H1 (cell line): ENCODE measurements at regions not wholly inside any gene's neighbourhood (a gene's known extent, or its start where the extent isn't known, plus 50 kb on each side); places are given as distances from the start of the nearest gene placed in this dataset.

Experiments used
- CTCF ChIA-PET: fragments of 300-600 bp; sonication (Branson Sonifier 250); formaldehyde crosslinking; loops from one replicate; lab custom pipeline; 2021; ENCODE audit not compliant: partially characterized antibody; lab: Charles Lee
- POLR2A ChIA-PET: fragments of 300-600 bp; sonication (Branson Sonifier 250); formaldehyde crosslinking; loops from one replicate; lab custom pipeline; 2021; ENCODE audit warnings: inconsistent platforms; ENCODE audit not compliant: partially characterized antibody; lab: Charles Lee
- DNase-seq, 2 experiments: peaks; one replicate each; pipeline versions ENCODE4 v3.0.0 to v3.0.0-alpha.2; 2010 to 2022; ENCODE audit warnings: low spot score in 2 of 2, low read depth in 1 of 2, mixed read lengths in 1 of 2
- FAIRE-seq: peaks from 2 replicates; lab custom pipeline; 2011; peaks lifted over from hg19 to GRCh38; lab: Jason Lieb, UNC
- H2AFZ ChIP-seq: 2 replicates; pipeline ENCODE4 v1.8.1; 2012; ENCODE audit warnings: low read length, inconsistent platforms
- H2AK5ac ChIP-seq: 2 replicates; pipeline ENCODE4 v1.6.1; 2013; ENCODE audit warnings: low read depth, low read length
- H2BK120ac ChIP-seq: replicated peaks from 2 replicates; pipeline ENCODE3; 2013; ENCODE audit warnings: low read depth, low read length, inconsistent platforms
- H2BK12ac ChIP-seq: 2 replicates; pipeline ENCODE4 v1.6.1; 2013; ENCODE audit warnings: low read depth, low read length
- H2BK15ac ChIP-seq: 2 replicates; pipeline ENCODE4 v1.6.1; 2013; ENCODE audit warnings: low read length
- H2BK20ac ChIP-seq: 2 replicates; pipeline ENCODE4 v1.6.1; 2013; ENCODE audit warnings: low read length
- H2BK5ac ChIP-seq: 2 replicates; pipeline ENCODE4 v1.6.1; 2013; ENCODE audit warnings: low read depth, low read length
- H3K14ac ChIP-seq: 2 replicates; pipeline ENCODE4 v1.6.1; 2013; ENCODE audit warnings: inconsistent platforms; ENCODE audit not compliant: insufficient read length
- H3K18ac ChIP-seq: 2 replicates; pipeline ENCODE4 v1.6.1; 2013; ENCODE audit warnings: low read length; ENCODE audit errors: extremely low read depth
- H3K23ac ChIP-seq: 2 replicates; pipeline ENCODE4 v1.6.1; 2013; ENCODE audit warnings: inconsistent platforms; ENCODE audit not compliant: insufficient read length
- H3K23me2 ChIP-seq: 2 replicates; pipeline ENCODE4 v1.6.1; 2013; ENCODE audit warnings: low read depth, low read length
- H3K27ac ChIP-seq: 2 replicates; pipeline ENCODE4 v1.6.1; 2011; ENCODE audit warnings: low read depth, low read length, inconsistent platforms
- H3K27me3 ChIP-seq, 4 experiments: replicated peaks in 1 of 4; 1 replicate in 1 of 4; 2 replicates in 3 of 4; pipeline versions ENCODE4 v1.6.1 to v1.8.1; 2011 to 2013; ENCODE audit warnings: low read length in 3 of 4, mild to moderate bottlenecking in 3 of 4, inconsistent platforms in 2 of 4, mixed read lengths in 2 of 4, moderate library complexity in 1 of 4; ENCODE audit not compliant: control insufficient read depth in 3 of 4, insufficient read depth in 3 of 4; ENCODE audit errors: extremely low read depth in 1 of 4
- H3K36me3 ChIP-seq, 4 experiments: 2 replicates each; pipeline versions ENCODE4 v1.6.1 to v1.8.1; 2011 to 2013; ENCODE audit warnings: mild to moderate bottlenecking in 4 of 4, low read length in 3 of 4, moderate library complexity in 2 of 4, control low read depth in 1 of 4, inconsistent platforms in 1 of 4; ENCODE audit not compliant: insufficient read depth in 4 of 4, control insufficient read depth in 2 of 4
- H3K4ac ChIP-seq: replicated peaks from 2 replicates; pipeline ENCODE3; 2013; ENCODE audit warnings: low read length, low read depth, mixed read lengths, inconsistent platforms; ENCODE audit not compliant: insufficient read length
- H3K4me1 ChIP-seq, 4 experiments: replicated peaks in 1 of 4; 1 replicate in 1 of 4; 2 replicates in 3 of 4; pipeline versions ENCODE4 v1.6.1 to v1.8.1; 2011 to 2013; ENCODE audit warnings: low read length in 3 of 4, inconsistent platforms in 2 of 4, mixed read lengths in 1 of 4; ENCODE audit not compliant: insufficient read depth in 4 of 4, control insufficient read depth in 3 of 4
- H3K4me2 ChIP-seq, 2 experiments: 2 replicates each; pipeline versions ENCODE4 v1.6.1 to v1.8.1; 2011 to 2013; ENCODE audit warnings: low read depth in 2 of 2, low read length in 2 of 2, control low read depth in 1 of 2, inconsistent platforms in 1 of 2, mild to moderate bottlenecking in 1 of 2; ENCODE audit not compliant: insufficient read depth in 1 of 2
- H3K4me3 ChIP-seq, 4 experiments: fragments of 200-600, 300-600 bp in 1 of 4; sonication (generic), shearing (Covaris generic), sonication (Bioruptor Twin) in 1 of 4; 2 replicates each; pipeline versions ENCODE4 v1.5.1 to v1.8.1; 2011 to 2016; ENCODE audit warnings: low read length in 4 of 4, low read depth in 3 of 4, control low read depth in 2 of 4, inconsistent platforms in 2 of 4, mild to moderate bottlenecking in 2 of 4, mixed read lengths in 1 of 4, moderate library complexity in 1 of 4; ENCODE audit not compliant: insufficient read depth in 2 of 4; ENCODE audit errors: extremely low read depth in 1 of 4
- H3K56ac ChIP-seq: replicated peaks from 2 replicates; pipeline ENCODE3; 2013; ENCODE audit warnings: low read depth, mild to moderate bottlenecking, mixed read lengths, low read length, inconsistent platforms; ENCODE audit not compliant: insufficient read length
- H3K79me1 ChIP-seq: 2 replicates; pipeline ENCODE4 v1.6.1; 2013; ENCODE audit warnings: low read depth, low read length, control low read depth
- H3K79me2 ChIP-seq, 2 experiments: 2 replicates each; pipeline versions ENCODE4 v1.6.1 to v1.8.1; 2012 to 2013; ENCODE audit warnings: low read length in 2 of 2, mild to moderate bottlenecking in 2 of 2, inconsistent platforms in 1 of 2; ENCODE audit not compliant: insufficient read depth in 2 of 2, control insufficient read depth in 1 of 2
- H3K9ac ChIP-seq, 4 experiments: replicated peaks in 1 of 4; 1 replicate in 1 of 4; 2 replicates in 3 of 4; pipeline versions ENCODE4 v1.6.1 to v1.8.1; 2011 to 2013; ENCODE audit warnings: low read depth in 3 of 4, low read length in 3 of 4, control low read depth in 2 of 4, mild to moderate bottlenecking in 2 of 4, moderate library complexity in 2 of 4, inconsistent platforms in 1 of 4; ENCODE audit errors: extremely low read depth in 1 of 4
- H3K9me3 ChIP-seq, 2 experiments: 2 replicates each; pipeline versions ENCODE4 v1.6.1 to v1.8.1; 2012 to 2013; ENCODE audit warnings: mild to moderate bottlenecking in 2 of 2, moderate library complexity in 2 of 2, control low read depth in 1 of 2, inconsistent platforms in 1 of 2, low read depth in 1 of 2, low read length in 1 of 2, mixed read lengths in 1 of 2; ENCODE audit not compliant: insufficient read depth in 2 of 2
- H4K20me1 ChIP-seq, 2 experiments: replicated peaks in 1 of 2; 2 replicates each; pipeline versions ENCODE3 to v1.8.1; 2011 to 2013; ENCODE audit warnings: inconsistent platforms in 2 of 2, low read length in 2 of 2, mild to moderate bottlenecking in 1 of 2; ENCODE audit not compliant: insufficient read depth in 2 of 2, control insufficient read depth in 1 of 2
- H4K5ac ChIP-seq: 2 replicates; pipeline ENCODE4 v1.6.1; 2013; ENCODE audit warnings: low read length, low read depth, mixed read lengths, inconsistent platforms; ENCODE audit not compliant: insufficient read length
- H4K8ac ChIP-seq: 2 replicates; pipeline ENCODE4 v1.8.0; 2013; ENCODE audit warnings: mild to moderate bottlenecking, moderate library complexity, low read length, inconsistent platforms; ENCODE audit not compliant: insufficient read depth; ENCODE audit errors: extremely low read depth
- H4K91ac ChIP-seq: replicated peaks from 2 replicates; pipeline ENCODE3; 2013; ENCODE audit warnings: low read length, mixed read lengths, inconsistent platforms; ENCODE audit not compliant: insufficient read length
- ASH2L ChIP-seq: fragments of 200-600, 300-600 bp; sonication (generic); IDR thresholded peaks from one replicate; pipeline ENCODE4 v1.7.1; 2017; ENCODE audit warnings: low read length
- BCL11A ChIP-seq, 2 experiments: IDR thresholded peaks; one replicate each; pipeline ENCODE4 v1.6.1; 2011; ENCODE audit warnings: low read depth in 2 of 2, low read length in 2 of 2, mild to moderate bottlenecking in 2 of 2
- BRCA1 ChIP-seq: IDR thresholded peaks from 2 replicates; pipeline ENCODE4 v1.6.1; 2012; ENCODE audit warnings: low read depth, low read length, improper control_type of control experiment
- CBX8 ChIP-seq: fragments of 300-800, 300-1000 bp; sonication (generic); IDR thresholded peaks from 2 replicates; pipeline ENCODE4 v1.7.1; 2016; ENCODE audit warnings: low read depth, low read length, borderline replicate concordance
- GABPA ChIP-seq: IDR thresholded peaks from 2 replicates; pipeline ENCODE4 v1.6.1; 2011; ENCODE audit warnings: mild to moderate bottlenecking, low read length, moderate library complexity, borderline replicate concordance; ENCODE audit not compliant: insufficient read depth
- HDAC2 ChIP-seq, 2 experiments: fragments of 300-600 bp in 1 of 2; sonication (generic) in 1 of 2; IDR thresholded peaks; 2 replicates each; pipeline ENCODE4 v1.6.1; 2011 to 2012; ENCODE audit warnings: low read depth in 2 of 2, low read length in 2 of 2, mild to moderate bottlenecking in 2 of 2, moderate library complexity in 2 of 2, borderline replicate concordance in 1 of 2, inconsistent platforms in 1 of 2
- HDAC6 ChIP-seq: IDR thresholded peaks from one replicate; pipeline ENCODE4 v1.7.1; 2012; ENCODE audit warnings: low read depth, mild to moderate bottlenecking, inconsistent platforms, low read length, moderate library complexity
- KDM5A ChIP-seq: fragments of 200-600 bp; IDR thresholded peaks from 2 replicates; pipeline ENCODE4 v1.7.1; 2012; ENCODE audit warnings: mild to moderate bottlenecking, low read length, inconsistent platforms, mixed read lengths
- RXRA ChIP-seq: IDR thresholded peaks from 2 replicates; pipeline ENCODE4 v1.6.1; 2011; ENCODE audit warnings: low read depth, mild to moderate bottlenecking, low read length, moderate library complexity; ENCODE audit not compliant: insufficient read depth
- SAP30 ChIP-seq: fragments of 300-600 bp; sonication (generic); IDR thresholded peaks from 2 replicates; pipeline ENCODE4 v1.7.1; 2012; ENCODE audit warnings: low read length, moderate library complexity, mild to moderate bottlenecking, inconsistent platforms; ENCODE audit not compliant: insufficient read depth, insufficient replicate concordance
- SUZ12 ChIP-seq: fragments of 200-600 bp; sonication (generic); IDR thresholded peaks from 2 replicates; pipeline ENCODE4 v1.6.1; 2012; ENCODE audit warnings: mild to moderate bottlenecking, inconsistent platforms, low read length, moderate library complexity, mixed read lengths
- TEAD4 ChIP-seq: IDR thresholded peaks from 2 replicates; pipeline ENCODE4 v1.6.1; 2012; ENCODE audit warnings: low read depth, low read length, inconsistent platforms, mixed read lengths
- YY1 ChIP-seq: IDR thresholded peaks from 2 replicates; pipeline ENCODE4 v1.6.1; 2011; ENCODE audit warnings: low read depth, mild to moderate bottlenecking, low read length
- WGBS, 2 experiments: shearing (Covaris generic) in 1 of 2; methylation state at CpG; one replicate each; pipeline versions ENCODE4 v1.1.6 to v1.1.7; 2013 to 2015; ENCODE audit warnings: low lambda C conversion rate in 2 of 2, mixed read lengths in 2 of 2, inconsistent platforms in 1 of 2, low coverage in 1 of 2, missing lambda C conversion rate in 1 of 2; ENCODE audit not compliant: insufficient replicate concordance in 2 of 2, insufficient coverage in 1 of 2, insufficient read length in 1 of 2; ENCODE audit errors: extremely low coverage in 1 of 2, missing lambda C conversion rate in 1 of 2; 5-methylcytosine and 5-hydroxymethylcytosine counted together

DNA sequence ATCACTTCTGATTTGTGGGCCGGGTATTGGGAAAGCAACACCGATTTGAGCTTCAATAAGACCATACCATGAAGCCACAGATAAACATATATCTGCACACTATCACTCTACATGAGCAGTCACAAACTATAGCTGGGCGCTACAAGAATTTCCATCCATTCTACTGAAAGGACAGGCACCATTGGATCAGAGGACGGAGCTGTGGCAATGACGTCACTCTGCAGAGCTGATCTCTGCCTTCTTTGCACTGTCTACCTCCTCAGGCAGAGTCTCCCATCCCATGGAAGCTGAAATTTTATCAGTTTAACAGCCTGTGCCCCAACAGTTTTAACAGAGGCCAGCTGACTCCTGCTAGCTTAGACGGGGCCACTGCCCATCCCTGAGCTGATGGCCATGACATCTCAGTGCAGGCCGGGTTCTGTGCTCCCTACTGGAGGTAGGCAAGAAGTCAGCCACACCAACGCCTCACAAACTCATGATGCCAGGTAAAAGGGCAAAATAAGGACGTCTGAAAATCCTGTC is 389.6 kb upstream of the SALL3 start:
- H2BK5ac ChIP-seq: 0 out of 2 replicates have a peak overlapping the region, but pooled peaks have one; percentile 1
- H3K79me1 ChIP-seq: no peaks in the 10 kb centered on the region
- FAIRE-seq (no peak), DNase-seq (no peak)
- H3K4me3 ChIP-seq: no peak overlapping the region
- peaks cover 3 to 8% of the 10 kb centered on the region in 2 experiments; a peak in 2 of 4 replicates for H3K9me3 ChIP-seq
- no peak overlapping the region for H3K23ac ChIP-seq
- H3K79me2 ChIP-seq: no peaks in the 10 kb centered on the region
- H2BK12ac ChIP-seq: 0 out of 2 replicates have a peak overlapping the region, but pooled peaks have one; percentile 12
- no peak overlapping the region; the same call in 1 of the 2 replicates for H3K18ac ChIP-seq
- H3K27ac ChIP-seq: no peak overlapping the region
- H3K4me2 ChIP-seq: no peak overlapping the region
- no peak overlapping the region for H4K5ac ChIP-seq
- no peak overlapping the region for H3K14ac ChIP-seq
- no peak overlapping the region for H4K91ac ChIP-seq
- H2BK20ac ChIP-seq: peak overlapping the region; percentile 6; the same call in 1 of the 2 replicates
- H3K9ac ChIP-seq: no peak overlapping the region
- H3K4ac ChIP-seq: no peak overlapping the region
- H2AFZ ChIP-seq: no peak overlapping the region
- ChIA-PET CTCF (interaction anchor here (0.8 to 1.6 kb wide), 5 partner anchors 8 to 378 kb away, joined by 3 to 5 read pairs (median 4); no protein-coding TSS in a partner anchor), POLR2A (no interaction called here)
- H4K20me1 ChIP-seq: no peaks in the 10 kb centered on the region
- peaks cover 0 to 11% (median 3%) of the 10 kb centered on the region in 4 experiments; a peak in 3 of 7 replicates for H3K4me1 ChIP-seq
- H4K8ac ChIP-seq: no peak overlapping the region
- no peaks in the 10 kb centered on the region for H3K27me3 ChIP-seq
- no peaks in the 10 kb centered on the region for H3K36me3 ChIP-seq
- peak overlapping the region; percentile 83 for H2BK120ac ChIP-seq
- no peak overlapping the region for H2BK15ac ChIP-seq
- H3K23me2 ChIP-seq: no peaks in the 10 kb centered on the region
- H3K56ac ChIP-seq: no peak overlapping the region
- 93% methylated on average over 9 of the region's 9 CpGs; no CpG with 5 or more reads in 1 of the 2 experiments for WGBS, 2 experiments
- no peak overlapping the region for H2AK5ac ChIP-seq
- no peak for TF ChIP-seq BCL11A (IDR thresholded peaks at IDR 0.05; ENCODE audit: low read depth in 2 of 2, low read length in 2 of 2)
- TF ChIP-seq BRCA1: no peak
- TF ChIP-seq CBX8: no peak
- no peak for TF ChIP-seq KDM5A
- TF ChIP-seq YY1: no peak
- no peak for TF ChIP-seq SAP30
- no peak for TF ChIP-seq GABPA
- no peak for TF ChIP-seq TEAD4
- no peak for TF ChIP-seq RXRA
- no peak for TF ChIP-seq ASH2L
- TF ChIP-seq HDAC6: no peak
- no peak for TF ChIP-seq SUZ12
- TF ChIP-seq HDAC2 (IDR thresholded peaks at IDR 0.05; ENCODE audit: borderline replicate concordance in 1 of 2, low read depth in 2 of 2, low read length in 2 of 2): no peak
